ENCODE measurements at regions not wholly inside any gene's neighbourhood (a gene's known extent, or its start where the extent isn't known, plus 50 kb on each side); places are given as distances from the start of the nearest gene placed in this dataset.

- TF ChIP-seq POLR2AphosphoS5 (IDR thresholded peaks at IDR 0.05) (no peak), POLR2A (IDR thresholded peaks at IDR 0.05) (no peak), EP300 (IDR thresholded peaks at IDR 0.05) (no peak)
- TF ChIP-seq, protein P1, sequence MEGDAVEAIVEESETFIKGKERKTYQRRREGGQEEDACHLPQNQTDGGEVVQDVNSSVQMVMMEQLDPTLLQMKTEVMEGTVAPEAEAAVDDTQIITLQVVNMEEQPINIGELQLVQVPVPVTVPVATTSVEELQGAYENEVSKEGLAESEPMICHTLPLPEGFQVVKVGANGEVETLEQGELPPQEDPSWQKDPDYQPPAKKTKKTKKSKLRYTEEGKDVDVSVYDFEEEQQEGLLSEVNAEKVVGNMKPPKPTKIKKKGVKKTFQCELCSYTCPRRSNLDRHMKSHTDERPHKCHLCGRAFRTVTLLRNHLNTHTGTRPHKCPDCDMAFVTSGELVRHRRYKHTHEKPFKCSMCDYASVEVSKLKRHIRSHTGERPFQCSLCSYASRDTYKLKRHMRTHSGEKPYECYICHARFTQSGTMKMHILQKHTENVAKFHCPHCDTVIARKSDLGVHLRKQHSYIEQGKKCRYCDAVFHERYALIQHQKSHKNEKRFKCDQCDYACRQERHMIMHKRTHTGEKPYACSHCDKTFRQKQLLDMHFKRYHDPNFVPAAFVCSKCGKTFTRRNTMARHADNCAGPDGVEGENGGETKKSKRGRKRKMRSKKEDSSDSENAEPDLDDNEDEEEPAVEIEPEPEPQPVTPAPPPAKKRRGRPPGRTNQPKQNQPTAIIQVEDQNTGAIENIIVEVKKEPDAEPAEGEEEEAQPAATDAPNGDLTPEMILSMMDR (IDR thresholded peaks at IDR 0.05): no peak
These were observed 109.9 kb upstream of the NYAP2 start for GRCh38 chr2:225289659-225290058.

Data from suprapubic skin (tissue), 4 donors.